MM.1S (cell line): ENCODE measurements at regions not wholly inside any gene's neighbourhood (a gene's known extent, or its start where the extent isn't known, plus 50 kb on each side); places are given as distances from the start of the nearest gene placed in this dataset.

ENCODE experiments used
- DNase-seq: peaks from one replicate; pipeline ENCODE4 v3.0.0-alpha.2; 2015
- H2AFZ ChIP-seq: fragments of 300-600 bp; sonication (generic); 2 replicates; pipeline ENCODE4 v1.6.0; 2016; ENCODE audit warnings: antibody characterized with exemption, low read length
- H3F3A ChIP-seq: fragments of 300-600 bp; sonication (generic); 2 replicates; pipeline ENCODE4 v1.6.1; 2016; ENCODE audit warnings: mild to moderate bottlenecking, antibody characterized with exemption, low read length, moderate library complexity, mixed read lengths; ENCODE audit not compliant: insufficient read depth
- H3K27ac ChIP-seq: fragments of 300-600 bp; sonication (generic); 2 replicates; pipeline ENCODE4 v1.5.1; 2016; ENCODE audit warnings: mild to moderate bottlenecking, low read length
- H3K27me3 ChIP-seq: fragments of 300-600 bp; sonication (generic); replicated peaks from 2 replicates; pipeline ENCODE4 v1.6.0; 2016; ENCODE audit warnings: low read length; ENCODE audit not compliant: insufficient read depth
- H3K36me3 ChIP-seq: fragments of 300-600 bp; sonication (generic); replicated peaks from 2 replicates; pipeline ENCODE4 v1.6.1; 2016; ENCODE audit warnings: mild to moderate bottlenecking, low read length, mixed read lengths; ENCODE audit not compliant: insufficient read depth
- H3K4me1 ChIP-seq: fragments of 300-600 bp; sonication (generic); 2 replicates; pipeline ENCODE4 v1.6.1; 2016; ENCODE audit warnings: low read length, mixed read lengths
- H3K4me2 ChIP-seq: fragments of 300-600 bp; sonication (generic); 2 replicates; pipeline ENCODE4 v1.6.0; 2016; ENCODE audit warnings: low read depth, low read length
- H3K4me3 ChIP-seq: fragments of 300-600 bp; sonication (generic); 2 replicates; pipeline ENCODE4 v1.5.1; 2016; ENCODE audit warnings: low read length, mixed read lengths
- H3K79me2 ChIP-seq: fragments of 300-600 bp; sonication (generic); 2 replicates; pipeline ENCODE4 v1.6.1; 2016; ENCODE audit warnings: mixed run types, low read length, mixed read lengths
- H3K9ac ChIP-seq: fragments of 300-600 bp; sonication (generic); 2 replicates; pipeline ENCODE4 v1.6.1; 2016; ENCODE audit warnings: low read length, mixed read lengths
- H3K9me2 ChIP-seq: fragments of 300-600 bp; sonication (generic); replicated peaks from 2 replicates; pipeline ENCODE4 v1.6.1; 2016; ENCODE audit warnings: mild to moderate bottlenecking, low read length, mixed read lengths; ENCODE audit not compliant: insufficient read depth
- H3K9me3 ChIP-seq: fragments of 300-600 bp; sonication (generic); replicated peaks from 2 replicates; pipeline ENCODE4 v1.6.1; 2016; ENCODE audit warnings: mild to moderate bottlenecking, low read length, mixed read lengths; ENCODE audit not compliant: insufficient read depth
- H4K20me1 ChIP-seq: fragments of 300-600 bp; sonication (generic); 2 replicates; pipeline ENCODE4 v1.6.1; 2016; ENCODE audit warnings: mild to moderate bottlenecking, low read length, moderate library complexity, mixed read lengths; ENCODE audit not compliant: insufficient read depth
- EZH2 ChIP-seq: fragments of 300-600 bp; sonication (generic); optimal IDR thresholded peaks from 2 replicates; pipeline ENCODE3; 2017; ENCODE audit warnings: low read depth, mild to moderate bottlenecking, antibody characterized with exemption, low read length, mixed read lengths
- EZH2phosphoT487 ChIP-seq: fragments of 300-600 bp; sonication (generic); IDR thresholded peaks from 2 replicates; pipeline ENCODE4 v1.6.1; 2018; ENCODE audit warnings: antibody characterized with exemption, low read length
- TF ChIP-seq, protein P1 (sequence below): fragments of 300-600 bp; sonication (generic); IDR thresholded peaks from 2 replicates; pipeline ENCODE4 v1.5.1; 2016; ENCODE audit warnings: antibody characterized with exemption, low read length, mixed read lengths

DNA sequence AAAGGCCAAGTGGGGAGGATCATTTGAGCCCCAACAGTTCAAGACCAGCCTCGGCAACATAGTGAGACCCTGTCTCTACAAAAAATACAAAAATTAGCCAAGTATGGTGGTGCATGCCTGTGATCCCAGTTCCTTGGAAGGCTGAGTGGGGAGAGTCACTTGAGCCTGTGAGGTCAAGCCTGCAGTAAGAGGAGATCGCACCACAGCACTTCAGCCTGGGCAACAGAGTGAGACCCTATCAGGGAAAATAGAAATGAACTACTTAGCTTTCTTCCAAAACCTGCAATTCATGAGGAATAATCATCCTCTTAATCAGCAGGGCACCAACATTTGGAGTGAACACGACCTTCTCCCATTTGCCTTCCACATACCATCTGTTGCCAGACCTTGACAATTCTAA is 96.1 kb downstream of the OR2K2 start:
- H3K9me3 ChIP-seq = no peaks in the 10 kb centered on the region
- H3K4me3 ChIP-seq = no peak overlapping the region
- H3K9me2 ChIP-seq = no peaks in the 10 kb centered on the region
- no peak for DNase-seq
- H3K4me2 ChIP-seq = no peak overlapping the region
- H3K4me1 ChIP-seq = peaks cover 6% of the 10 kb centered on the region; the same call in 1 of the 2 replicates
- H3K27ac ChIP-seq = no peak overlapping the region
- 0 out of 2 replicates have a peak, but pooled peaks cover 4% of the 10 kb centered on the region for H3F3A ChIP-seq
- no peaks in the 10 kb centered on the region for H3K36me3 ChIP-seq
- no peaks in the 10 kb centered on the region for H4K20me1 ChIP-seq
- H3K27me3 ChIP-seq = no peaks in the 10 kb centered on the region
- H2AFZ ChIP-seq = no peak overlapping the region
- no peak overlapping the region for H3K9ac ChIP-seq
- TF ChIP-seq EZH2phosphoT487 (no peak), EZH2 (no peak)
- TF ChIP-seq, protein P1, sequence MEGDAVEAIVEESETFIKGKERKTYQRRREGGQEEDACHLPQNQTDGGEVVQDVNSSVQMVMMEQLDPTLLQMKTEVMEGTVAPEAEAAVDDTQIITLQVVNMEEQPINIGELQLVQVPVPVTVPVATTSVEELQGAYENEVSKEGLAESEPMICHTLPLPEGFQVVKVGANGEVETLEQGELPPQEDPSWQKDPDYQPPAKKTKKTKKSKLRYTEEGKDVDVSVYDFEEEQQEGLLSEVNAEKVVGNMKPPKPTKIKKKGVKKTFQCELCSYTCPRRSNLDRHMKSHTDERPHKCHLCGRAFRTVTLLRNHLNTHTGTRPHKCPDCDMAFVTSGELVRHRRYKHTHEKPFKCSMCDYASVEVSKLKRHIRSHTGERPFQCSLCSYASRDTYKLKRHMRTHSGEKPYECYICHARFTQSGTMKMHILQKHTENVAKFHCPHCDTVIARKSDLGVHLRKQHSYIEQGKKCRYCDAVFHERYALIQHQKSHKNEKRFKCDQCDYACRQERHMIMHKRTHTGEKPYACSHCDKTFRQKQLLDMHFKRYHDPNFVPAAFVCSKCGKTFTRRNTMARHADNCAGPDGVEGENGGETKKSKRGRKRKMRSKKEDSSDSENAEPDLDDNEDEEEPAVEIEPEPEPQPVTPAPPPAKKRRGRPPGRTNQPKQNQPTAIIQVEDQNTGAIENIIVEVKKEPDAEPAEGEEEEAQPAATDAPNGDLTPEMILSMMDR = no peak
- H3K79me2 ChIP-seq = no peaks in the 10 kb centered on the region

DNA sequence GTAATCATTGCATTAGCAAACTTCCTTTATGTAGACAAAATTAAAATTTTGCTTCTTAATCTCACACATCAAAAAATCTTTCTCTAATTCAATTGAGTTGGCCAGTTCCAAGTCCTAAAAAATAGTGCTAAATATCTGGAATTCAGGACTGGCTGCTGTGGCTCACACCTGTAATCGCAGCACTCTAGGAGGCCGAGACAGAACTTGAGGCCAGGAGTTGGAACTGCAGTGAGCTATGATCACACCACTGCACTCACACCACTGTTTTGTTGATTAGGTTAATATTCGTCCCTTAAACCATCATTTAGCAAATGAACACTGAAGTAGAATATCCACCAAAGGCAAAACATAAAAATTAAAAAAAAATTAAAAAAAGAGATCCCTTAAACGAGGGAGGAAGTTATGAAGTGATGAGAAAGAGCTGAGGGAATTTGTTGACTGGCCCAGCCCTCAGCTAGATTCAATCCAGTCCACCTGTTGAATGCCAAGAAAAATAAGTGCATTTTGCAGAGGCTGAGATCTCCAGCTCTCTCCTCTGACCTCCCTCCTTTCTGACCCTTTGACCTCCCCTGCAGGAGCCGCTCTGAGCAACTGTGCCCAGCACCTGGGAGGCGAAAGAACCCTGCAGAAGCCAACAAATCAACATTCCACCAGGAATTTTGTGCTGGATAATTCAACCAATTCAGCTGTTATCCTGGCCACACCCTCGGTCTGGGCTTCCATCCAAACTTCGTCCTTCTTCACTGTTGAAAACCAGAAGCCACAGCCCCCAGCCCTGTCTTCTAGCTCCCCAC is 96.8 kb downstream of the OR2K2 start:
- H3K9ac ChIP-seq = no peak overlapping the region
- H3K4me2 ChIP-seq = no peak overlapping the region
- TF ChIP-seq EZH2 = no peak
- TF ChIP-seq, protein P1 = no peak
- no peak for TF ChIP-seq EZH2phosphoT487
- H2AFZ ChIP-seq = no peak overlapping the region
- H3K27ac ChIP-seq = no peak overlapping the region
- H3F3A ChIP-seq = 0 out of 2 replicates have a peak, but pooled peaks cover 4% of the 10 kb centered on the region
- H3K36me3 ChIP-seq = no peaks in the 10 kb centered on the region
- H3K9me3 ChIP-seq = no peaks in the 10 kb centered on the region
- H3K79me2 ChIP-seq = no peaks in the 10 kb centered on the region
- no peaks in the 10 kb centered on the region for H3K27me3 ChIP-seq
- no peaks in the 10 kb centered on the region for H4K20me1 ChIP-seq
- DNase-seq = no peak
- H3K4me1 ChIP-seq = peaks cover 6% of the 10 kb centered on the region; the same call in 1 of the 2 replicates
- H3K9me2 ChIP-seq = no peaks in the 10 kb centered on the region
- no peak overlapping the region for H3K4me3 ChIP-seq

DNA sequence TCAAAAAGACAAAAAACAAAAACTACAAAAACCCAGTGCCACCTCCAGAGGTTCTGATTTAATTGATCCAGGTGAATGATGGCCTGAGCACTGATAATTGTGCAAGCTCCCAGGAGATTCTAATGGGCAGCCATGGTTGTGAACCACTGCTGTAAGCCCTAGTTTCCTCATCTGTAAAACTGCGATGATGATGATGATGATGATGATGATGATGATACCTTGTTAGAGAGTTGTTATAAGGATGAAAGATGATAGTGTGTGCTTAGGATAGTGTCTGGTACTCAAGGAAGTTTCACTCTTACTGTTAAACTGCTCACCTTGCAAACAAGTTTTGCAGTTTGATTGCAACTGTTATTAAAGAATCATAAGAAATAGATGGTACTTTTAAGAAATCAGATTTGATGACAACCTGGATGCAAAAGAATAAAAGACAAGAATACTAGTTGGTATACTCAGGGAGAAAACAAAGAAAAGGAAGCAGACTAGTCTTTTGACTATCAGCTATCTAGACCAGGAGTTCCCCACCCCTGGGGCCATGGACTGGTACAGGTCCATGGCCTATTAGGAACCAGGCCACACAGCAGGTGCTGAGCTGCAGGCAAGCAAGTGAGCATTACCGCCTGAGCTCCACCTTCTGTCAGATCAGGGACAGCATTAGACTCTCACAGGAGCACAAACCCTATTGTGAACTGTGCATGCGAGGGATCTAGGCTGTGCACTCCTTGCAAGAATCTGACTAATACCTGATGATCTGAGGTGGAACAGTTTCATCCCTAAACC is 98.0 kb downstream of the OR2K2 start:
- Histone ChIP-seq H2AFZ (no peak overlapping the region), H3K27me3 (no peaks in the 10 kb centered on the region), H4K20me1 (no peaks in the 10 kb centered on the region), H3K4me2 (no peak overlapping the region), H3K9me2 (no peaks in the 10 kb centered on the region), H3K4me3 (no peak overlapping the region), H3K9me3 (no peaks in the 10 kb centered on the region), H3K36me3 (no peaks in the 10 kb centered on the region), H3K9ac (no peak overlapping the region), H3K79me2 (no peaks in the 10 kb centered on the region), H3K27ac (no peak overlapping the region), H3K4me1 (peaks cover under 1% of the 10 kb centered on the region; the same call in 1 of the 2 replicates), H3F3A (no peaks in the 10 kb centered on the region)
- no peak for DNase-seq
- TF ChIP-seq, protein P1 = no peak
- TF ChIP-seq EZH2phosphoT487 = no peak
- no peak for TF ChIP-seq EZH2
